GM12878 (cell line): ENCODE measurements at regions not wholly inside any gene's neighbourhood (a gene's known extent, or its start where the extent isn't known, plus 50 kb on each side); places are given as distances from the start of the nearest gene placed in this dataset.

ENCODE experiments used
- ATAC-seq: fragments of 200-7000 bp; cut with Tn5 transposase; 3 replicates; pipeline ENCODE4 v1.9.1; 2020; ENCODE audit warnings: mild to moderate bottlenecking, moderate library complexity
- BruUV-seq: library from RNA; stranded (reverse); fragments of 400-500 nt; replicated peaks from 2 replicates; lab custom pipeline; 2021; lab: Mats Ljungman, UMichigan
- CTCF ChIA-PET: fragments of 300-600 bp; sonication (Branson Sonifier 250); formaldehyde crosslinking; extraction: SDS; loops from one replicate; lab custom pipeline; 2021; ENCODE audit warnings: inconsistent platforms; lab: Yijun Ruan, JAX
- POLR2A ChIA-PET: fragments of 350-600 bp; formaldehyde crosslinking; extraction: SDS; loops from one replicate; lab custom pipeline; 2021; ENCODE audit warnings: inconsistent platforms; lab: Charles Lee
- RAD21 ChIA-PET: fragments of 300-600 bp; sonication (Branson Sonifier 250); formaldehyde crosslinking; loops from one replicate; lab custom pipeline; 2023; ENCODE audit warnings: antibody characterized with exemption; ENCODE audit not compliant: unreplicated experiment; lab: Charles Lee
- SMC1A ChIA-PET: fragments of 300-600 bp; sonication (Branson Sonifier 250); formaldehyde crosslinking; loops from one replicate; lab custom pipeline; 2023; ENCODE audit not compliant: unreplicated experiment, uncharacterized antibody; lab: Charles Lee
- DNase-seq: peaks from one replicate; pipeline ENCODE4 v3.0.0-alpha.2; 2011; ENCODE audit warnings: low read depth, low spot score
- FAIRE-seq: peaks from 3 replicates; lab custom pipeline; 2011; peaks lifted over from hg19 to GRCh38; lab: Jason Lieb, UNC
- H2AFZ ChIP-seq: 2 replicates; pipeline ENCODE4 v1.6.0; 2011; ENCODE audit warnings: low read depth, low read length, control low read depth; ENCODE audit not compliant: control insufficient read depth
- H3K27ac ChIP-seq: 2 replicates; pipeline ENCODE4 v1.5.1; 2011; ENCODE audit warnings: control low read depth; ENCODE audit not compliant: control insufficient read depth, insufficient read depth
- H3K27me3 ChIP-seq, 2 experiments: replicated peaks in 1 of 2; 2 replicates each; pipeline versions ENCODE4 v1.6.0 to v1.6.1; 2011; ENCODE audit warnings: low read length in 1 of 2; ENCODE audit not compliant: control insufficient read depth in 2 of 2, insufficient read depth in 2 of 2
- H3K36me3 ChIP-seq, 2 experiments: 2 replicates each; pipeline ENCODE4 v1.5.1; 2011; ENCODE audit warnings: low read length in 1 of 2; ENCODE audit not compliant: control insufficient read depth in 2 of 2, insufficient read depth in 2 of 2
- H3K4me1 ChIP-seq: 2 replicates; pipeline ENCODE4 v1.6.1; 2011; ENCODE audit warnings: mild to moderate bottlenecking, low read length, moderate library complexity, mixed read lengths; ENCODE audit not compliant: control insufficient read depth, insufficient read depth
- H3K4me2 ChIP-seq: 2 replicates; pipeline ENCODE4 v1.6.0; 2011; ENCODE audit warnings: control low read depth; ENCODE audit not compliant: control insufficient read depth, insufficient read depth
- H3K4me3 ChIP-seq: fragments of 200-600 bp; sonication (generic); 2 replicates; pipeline ENCODE4 v1.5.1; 2016
- H3K79me2 ChIP-seq: 2 replicates; pipeline ENCODE4 v1.6.0; 2011; ENCODE audit warnings: low read length; ENCODE audit not compliant: control insufficient read depth, insufficient read depth
- H3K9ac ChIP-seq: 2 replicates; pipeline ENCODE4 v1.8.0; 2011; ENCODE audit warnings: low read length, control low read depth, mixed read lengths; ENCODE audit not compliant: control insufficient read depth, insufficient read depth
- H3K9me3 ChIP-seq: replicated peaks from 3 replicates; pipeline ENCODE4 v1.5.1; 2011; ENCODE audit warnings: mild to moderate bottlenecking, low read length; ENCODE audit not compliant: control insufficient read depth, insufficient read depth
- H4K20me1 ChIP-seq: 2 replicates; pipeline ENCODE4 v1.6.0; 2011; ENCODE audit not compliant: control insufficient read depth, insufficient read depth
- BCL11A ChIP-seq: IDR thresholded peaks from 2 replicates; pipeline ENCODE4 v1.6.1; 2011; ENCODE audit warnings: low read depth, low read length
- CBX5 ChIP-seq: sonication (generic); IDR thresholded peaks from 2 replicates; pipeline ENCODE4 v1.6.1; 2016; ENCODE audit warnings: low read depth, moderate library complexity, mild to moderate bottlenecking, inconsistent platforms
- MXI1 ChIP-seq: fragments of 150-350 bp; IDR thresholded peaks from 2 replicates; pipeline ENCODE4 v1.6.1; 2011; ENCODE audit warnings: low read depth, mild to moderate bottlenecking, inconsistent platforms, low read length, improper control_type of control experiment
- NFIC ChIP-seq: IDR thresholded peaks from 2 replicates; pipeline ENCODE4 v1.6.1; 2012; ENCODE audit warnings: low read depth, mild to moderate bottlenecking, inconsistent platforms, low read length, moderate library complexity
- PAX8 ChIP-seq: fragments of 450-650 bp; IDR thresholded peaks from 2 replicates; pipeline ENCODE4 v1.6.1; 2017; ENCODE audit warnings: mild to moderate bottlenecking, moderate library complexity
- RELA ChIP-seq: fragments of 450-650 bp; IDR thresholded peaks from 2 replicates; pipeline ENCODE4 v1.8.0; 2014; ENCODE audit warnings: borderline replicate concordance; ENCODE audit not compliant: partially characterized antibody
- SMARCA5 ChIP-seq: fragments of 450-650 bp; IDR thresholded peaks from 2 replicates; pipeline ENCODE4 v1.6.1; 2017; ENCODE audit warnings: mild to moderate bottlenecking
- SP1 ChIP-seq: IDR thresholded peaks from one replicate; pipeline ENCODE4 v1.6.1; 2011; ENCODE audit warnings: low read depth, low read length
- TARDBP ChIP-seq: IDR thresholded peaks from 2 replicates; pipeline ENCODE4 v1.6.1; 2016; ENCODE audit warnings: borderline replicate concordance
- ZNF622 ChIP-seq: fragments of 450-650 bp; IDR thresholded peaks from 2 replicates; pipeline ENCODE4 v1.6.1; 2017; ENCODE audit warnings: mild to moderate bottlenecking, inconsistent platforms
- WGBS: methylation state at CpG from one replicate; pipeline ENCODE4 v1.1.6; 2016; ENCODE audit warnings: low lambda C conversion rate; ENCODE audit not compliant: insufficient replicate concordance, insufficient coverage; ENCODE audit errors: missing lambda C conversion rate; 5-methylcytosine and 5-hydroxymethylcytosine counted together
- in situ Hi-C: fragments of 300-500 bp; cut with MboI; formaldehyde crosslinking; loops from 9 replicates; pipeline ENCODE4 v1.14.3; 2018; ENCODE audit warnings: mixed read lengths
- intact Hi-C: fragments of 100-400 bp; cut with micrococcal nuclease; formaldehyde crosslinking; loops from one replicate; pipeline ENCODE4 v1.14.2; 2022; ENCODE audit not compliant: unreplicated experiment

DNA sequence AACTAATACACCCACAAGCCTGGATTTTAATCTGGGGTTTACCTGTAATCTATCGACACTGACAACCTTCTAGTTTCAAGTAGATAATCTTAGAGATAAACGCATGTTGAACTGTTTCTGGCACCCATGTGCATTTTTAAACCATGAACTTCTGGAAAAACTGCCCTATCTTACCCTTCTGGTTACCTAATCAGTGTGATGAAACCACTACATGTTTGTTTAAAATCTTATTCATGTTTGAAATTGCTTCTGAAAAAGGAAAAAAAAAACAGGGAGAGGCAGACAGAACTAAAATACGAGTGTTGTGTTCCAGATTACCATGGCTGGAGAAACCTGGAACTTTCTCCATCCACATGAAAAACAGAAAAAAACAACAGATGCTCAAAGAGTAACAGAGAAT, 139.3 kb downstream of the MID1IP1 start:
- Histone ChIP-seq H3K79me2 (no peaks in the 10 kb centered on the region), H3K36me3 (no peaks in the 10 kb centered on the region), H3K4me1 (no peaks in the 10 kb centered on the region), H3K9me3 (no peaks in the 10 kb centered on the region; the same call in 2 of the 3 replicates)
- POLR2A ChIA-PET: no interaction called here
- DNase-seq (no peak), ATAC-seq (no peak), FAIRE-seq (no peak)
- intact Hi-C loops: no loop called here
- RAD21 ChIA-PET: no interaction called here
- BruUV-seq: no TSS peak
- TF ChIP-seq MXI1 (no peak), CBX5 (no peak), NFIC (no peak), SP1 (no peak), SMARCA5 (no peak)
- TF ChIP-seq, all 136 proteins: peak for 0
- Histone ChIP-seq H3K27me3 (no peaks in the 10 kb centered on the region), H3K4me2 (no peak overlapping the region), H2AFZ (no peak overlapping the region), H3K4me3 (no peak overlapping the region), H4K20me1 (no peaks in the 10 kb centered on the region), H3K9ac (no peak overlapping the region), H3K27ac (no peak overlapping the region)
- 26% methylated on average over 3 of the region's 3 CpGs for WGBS
- in situ Hi-C loops: no loop called here
- SMC1A ChIA-PET: no interaction called here
- CTCF ChIA-PET: interaction anchor here (0.6 kb wide), 1 partner anchor 93 kb away, joined by 3 read pairs; no protein-coding TSS in a partner anchor

DNA sequence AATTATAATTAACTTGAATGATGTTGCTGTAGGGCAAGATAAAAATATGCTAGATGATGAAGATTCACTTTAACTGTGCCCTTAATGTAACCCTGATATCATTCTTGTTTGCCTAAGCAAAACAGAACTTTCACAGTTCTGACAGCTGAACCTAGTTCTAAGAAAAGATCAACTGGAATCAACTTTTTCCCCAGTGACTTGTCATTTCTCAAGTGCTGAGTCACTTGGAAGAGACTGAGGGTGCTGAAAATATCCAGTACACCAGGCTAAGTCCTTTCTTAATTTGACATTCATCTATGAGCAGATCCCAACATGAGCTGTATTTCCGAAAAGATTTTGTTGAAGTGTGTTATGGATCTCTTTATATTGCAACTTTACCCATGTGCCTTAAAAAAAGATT, 140.4 kb downstream of the MID1IP1 start:
- ChIA-PET RAD21 (no interaction called here), SMC1A (no interaction called here), CTCF (no interaction called here), POLR2A (no interaction called here)
- Histone ChIP-seq H3K27ac (no peak overlapping the region), H2AFZ (no peak overlapping the region), H3K27me3 (no peaks in the 10 kb centered on the region), H3K4me3 (no peak overlapping the region), H3K4me2 (no peak overlapping the region), H3K9ac (no peak overlapping the region), H3K4me1 (no peaks in the 10 kb centered on the region), H3K9me3 (no peaks in the 10 kb centered on the region; the same call in 2 of the 3 replicates), H4K20me1 (no peaks in the 10 kb centered on the region), H3K36me3 (no peaks in the 10 kb centered on the region), H3K79me2 (no peaks in the 10 kb centered on the region)
- ATAC-seq (no peak), FAIRE-seq (no peak), DNase-seq (no peak)
- no peak for TF ChIP-seq PAX8
- TF ChIP-seq RELA: no peak
- TF ChIP-seq BCL11A: no peak
- no peak for TF ChIP-seq ZNF622
- TF ChIP-seq TARDBP: no peak
- intact Hi-C loops (no loop called here), in situ Hi-C loops (no loop called here)
- no TSS peak for BruUV-seq
- WGBS: 89% methylated on average over 1 of the region's 1 CpG
